HG03066 (cell line): ENCODE measurements at regions not wholly inside any gene's neighbourhood (a gene's known extent, or its start where the extent isn't known, plus 50 kb on each side); places are given as distances from the start of the nearest gene placed in this dataset.

Experiments
- ATAC-seq: cut with Tn5 transposase; IDR thresholded peaks from one replicate; pipeline ENCODE4 v1.9.1; 2021; ENCODE audit warnings: low read depth; ENCODE audit not compliant: unreplicated experiment

- ATAC-seq = no peak
These were observed 89.6 kb upstream of the BNC2 start for GRCh38 chr9:16960084-16960483.

- ATAC-seq = no peak
These were observed 88.9 kb upstream of the BNC2 start for GRCh38 chr9:16959391-16959790.

- no peak for ATAC-seq
These were observed 83.6 kb upstream of the BNC2 start for GRCh38 chr9:16954040-16954439.

GRCh38 chr9:16951502-16951901 is 81.0 kb upstream of the BNC2 start:
- ATAC-seq = no peak

GRCh38 chr9:16950051-16950450 is 79.6 kb upstream of the BNC2 start:
- ATAC-seq = no peak

- no peak for ATAC-seq
These were observed 60.1 kb upstream of the BNC2 start for GRCh38 chr9:16930578-16930977.

GRCh38 chr9:16928179-16928945 is 57.9 kb upstream of the BNC2 start:
- no peak for ATAC-seq

GRCh38 chr9:16925426-16925825 is 55.0 kb upstream of the BNC2 start:
- no peak for ATAC-seq

- ATAC-seq = no peak
These were observed 53.9 kb upstream of the BNC2 start for GRCh38 chr9:16924311-16924915.

GRCh38 chr9:16921855-16922254 is 51.4 kb upstream of the BNC2 start:
- ATAC-seq = no peak
